ENCODE measurements at regions not wholly inside any gene's neighbourhood (a gene's known extent, or its start where the extent isn't known, plus 50 kb on each side); places are given as distances from the start of the nearest gene placed in this dataset.

DNA sequence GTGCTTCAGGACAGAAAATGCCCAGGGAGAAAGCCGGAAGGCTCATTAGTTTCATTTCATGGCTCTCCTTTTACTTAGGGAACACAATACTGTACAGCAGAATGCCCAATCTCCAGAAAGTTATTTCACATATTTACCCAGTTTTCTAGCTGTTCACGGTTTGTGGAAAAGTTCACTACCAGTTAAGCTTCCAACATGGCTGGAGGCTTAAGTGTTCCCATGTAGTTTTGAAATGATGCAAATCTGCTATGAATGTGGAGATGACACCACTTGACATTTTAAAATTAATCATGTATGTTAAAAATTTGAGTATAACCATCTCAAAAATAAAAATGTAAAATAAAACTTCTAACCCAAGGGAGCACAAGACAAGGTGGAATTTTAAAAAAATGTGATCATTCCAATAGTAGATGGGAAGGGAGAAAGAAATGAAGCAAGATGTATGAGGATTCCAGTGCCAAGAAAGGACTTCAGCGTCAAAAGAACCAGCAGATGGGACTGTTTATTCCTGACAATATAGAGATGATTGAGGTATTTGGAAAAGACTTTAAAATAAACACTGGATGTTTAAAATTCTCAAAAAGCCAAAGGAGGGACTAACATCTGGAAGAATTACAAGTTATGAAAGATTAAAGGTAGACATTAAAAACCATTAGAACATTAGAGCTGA lies 60.9 kb upstream of the OSR1 start:
- 50 to 74% (median 58%) methylated on average over 3 of the region's 3 CpGs for WGBS, 4 donors
- Histone ChIP-seq H3K9me3 (replicated peaks in 1 of 3) (peaks cover 0 to 10% (median 0%) of the 10 kb centered on the region in 3 donors), H3K4me3 (no peak overlapping the region), H3K27ac (no peak overlapping the region), H3K4me1 (replicated peaks in 1 of 2) (no peaks in the 10 kb centered on the region), H3K36me3 (replicated peaks in 1 of 2) (no peaks in the 10 kb centered on the region), H3K27me3 (no peaks in the 10 kb centered on the region)
- no peak for DNase-seq
- TF ChIP-seq, protein P1, sequence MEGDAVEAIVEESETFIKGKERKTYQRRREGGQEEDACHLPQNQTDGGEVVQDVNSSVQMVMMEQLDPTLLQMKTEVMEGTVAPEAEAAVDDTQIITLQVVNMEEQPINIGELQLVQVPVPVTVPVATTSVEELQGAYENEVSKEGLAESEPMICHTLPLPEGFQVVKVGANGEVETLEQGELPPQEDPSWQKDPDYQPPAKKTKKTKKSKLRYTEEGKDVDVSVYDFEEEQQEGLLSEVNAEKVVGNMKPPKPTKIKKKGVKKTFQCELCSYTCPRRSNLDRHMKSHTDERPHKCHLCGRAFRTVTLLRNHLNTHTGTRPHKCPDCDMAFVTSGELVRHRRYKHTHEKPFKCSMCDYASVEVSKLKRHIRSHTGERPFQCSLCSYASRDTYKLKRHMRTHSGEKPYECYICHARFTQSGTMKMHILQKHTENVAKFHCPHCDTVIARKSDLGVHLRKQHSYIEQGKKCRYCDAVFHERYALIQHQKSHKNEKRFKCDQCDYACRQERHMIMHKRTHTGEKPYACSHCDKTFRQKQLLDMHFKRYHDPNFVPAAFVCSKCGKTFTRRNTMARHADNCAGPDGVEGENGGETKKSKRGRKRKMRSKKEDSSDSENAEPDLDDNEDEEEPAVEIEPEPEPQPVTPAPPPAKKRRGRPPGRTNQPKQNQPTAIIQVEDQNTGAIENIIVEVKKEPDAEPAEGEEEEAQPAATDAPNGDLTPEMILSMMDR (IDR thresholded peaks at IDR 0.05): no peak
- no peak for TF ChIP-seq POLR2A (IDR thresholded peaks at IDR 0.05)
- intact Hi-C loops (cut with DNase I): no loop called here

DNA sequence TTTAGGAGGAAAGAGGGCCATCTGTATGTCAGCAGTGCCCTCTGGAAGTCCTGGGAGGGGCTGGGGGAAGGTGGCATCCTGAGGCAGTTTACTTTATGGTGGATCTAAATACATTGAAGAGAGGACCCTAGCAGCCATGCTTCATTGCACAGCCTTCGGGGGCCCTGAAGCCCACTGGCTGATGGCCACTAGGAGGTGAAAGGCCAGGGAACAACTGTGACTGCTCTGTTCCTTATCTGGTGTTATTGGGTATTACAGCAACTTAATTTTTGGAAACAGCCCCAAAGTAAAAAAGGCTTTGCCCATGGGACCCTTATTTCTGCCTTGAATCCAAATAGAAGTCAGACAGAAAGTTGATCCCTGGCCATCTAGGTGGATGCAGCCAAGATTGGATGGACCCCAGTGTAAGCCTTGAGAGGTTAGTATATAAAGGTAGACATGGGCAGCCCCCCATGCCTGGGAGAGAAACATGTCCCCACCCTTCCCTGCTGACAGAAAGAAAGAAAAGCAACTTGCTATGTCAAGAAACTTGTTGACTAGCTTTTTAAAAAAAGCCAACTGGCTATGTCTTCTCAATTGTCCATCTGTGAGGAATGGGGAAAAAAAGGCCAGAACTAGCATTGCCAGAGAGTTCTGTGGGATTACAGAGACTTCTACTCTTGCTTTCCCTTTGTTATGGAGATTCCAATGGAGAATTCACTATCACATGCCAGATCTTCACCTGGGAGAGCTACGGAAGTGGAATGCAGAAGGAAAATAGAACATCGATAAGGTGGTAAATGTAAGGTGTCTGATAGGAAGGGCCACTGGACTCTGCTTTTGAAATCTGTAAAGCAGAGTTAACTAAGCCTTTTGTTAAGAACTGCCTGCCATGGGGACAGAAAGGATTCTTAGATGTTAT lies 58.6 kb upstream of the OSR1 start:
- Histone ChIP-seq H3K4me1 (replicated peaks in 1 of 2) (no peaks in the 10 kb centered on the region), H3K27me3 (no peaks in the 10 kb centered on the region), H3K9me3 (replicated peaks in 1 of 3) (peaks cover 0 to 8% (median 0%) of the 10 kb centered on the region in 3 donors), H3K4me3 (no peak overlapping the region), H3K27ac (no peak overlapping the region), H3K36me3 (replicated peaks in 1 of 2) (no peaks in the 10 kb centered on the region)
- DNase-seq: no peak
- intact Hi-C loops (cut with DNase I): no loop called here
- 64 to 83% (median 77%) methylated on average over 3 of the region's 3 CpGs for WGBS, 4 donors
- TF ChIP-seq, protein P1 (IDR thresholded peaks at IDR 0.05): no peak

DNA sequence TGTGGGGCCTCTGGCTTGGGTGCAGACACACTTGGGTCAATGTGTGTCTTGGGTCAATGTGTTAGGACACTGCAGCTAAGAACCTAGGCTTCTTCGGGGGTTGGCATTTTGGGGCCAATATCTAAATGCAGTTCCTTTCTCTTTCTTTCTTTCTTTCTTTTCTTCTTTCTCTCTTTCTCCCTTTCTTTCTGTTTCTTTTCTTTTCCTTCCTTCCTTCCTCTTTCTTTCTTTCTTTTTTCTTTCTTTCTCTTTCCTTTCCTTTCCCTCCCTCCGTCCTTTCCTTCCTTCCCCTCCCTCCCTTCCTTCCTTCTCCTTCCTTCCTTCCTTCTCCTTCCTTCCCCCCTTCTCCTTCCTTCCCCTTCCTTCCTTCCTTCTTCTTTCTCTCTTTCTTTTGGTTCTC lies 57.7 kb upstream of the OSR1 start:
- TF ChIP-seq, protein P1 (IDR thresholded peaks at IDR 0.05): no peak
- no peak for TF ChIP-seq POLR2A (IDR thresholded peaks at IDR 0.05)
- Histone ChIP-seq H3K9me3 (replicated peaks in 1 of 3) (no peaks in the 10 kb centered on the region), H3K27me3 (no peaks in the 10 kb centered on the region), H3K36me3 (replicated peaks in 1 of 2) (no peaks in the 10 kb centered on the region), H3K27ac (no peak overlapping the region), H3K4me1 (replicated peaks in 1 of 2) (no peaks in the 10 kb centered on the region), H3K4me3 (no peak overlapping the region)
- intact Hi-C loops (cut with DNase I): no loop called here
- no peak for DNase-seq
- 57 to 81% (median 78%) methylated on average over 2 of the region's 2 CpGs for WGBS, 4 donors

DNA sequence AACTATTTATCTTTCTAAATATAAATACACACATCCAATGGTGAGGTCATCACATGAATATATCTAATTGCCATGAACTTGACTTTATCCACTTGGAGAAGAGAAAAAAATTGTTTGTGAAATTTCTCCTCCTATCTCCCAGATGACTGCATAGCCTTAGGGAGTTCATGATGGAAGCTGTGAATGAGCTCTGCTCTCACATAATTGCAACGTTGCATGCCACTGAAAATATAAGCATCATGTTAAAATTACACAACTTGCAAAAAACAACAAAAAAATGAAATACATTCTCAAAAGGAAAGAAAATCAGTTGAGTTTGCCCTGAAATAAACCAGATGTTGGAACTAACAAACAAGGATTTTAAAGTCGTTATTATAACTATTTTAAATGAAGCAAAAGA lies 50.6 kb upstream of the OSR1 start:
- no peak overlapping the region for H3K27ac ChIP-seq
- intact Hi-C loops (cut with DNase I): no loop called here
- no peaks in the 10 kb centered on the region for H3K9me3 ChIP-seq (replicated peaks in 1 of 3)
- 30 to 54% (median 48%) methylated on average over 2 of the region's 2 CpGs for WGBS, 4 donors
- H3K4me3 ChIP-seq: no peak overlapping the region
- no peak for DNase-seq
- no peaks in the 10 kb centered on the region for H3K4me1 ChIP-seq (replicated peaks in 1 of 2)
- H3K36me3 ChIP-seq (replicated peaks in 1 of 2): no peaks in the 10 kb centered on the region
- no peaks in the 10 kb centered on the region for H3K27me3 ChIP-seq
- TF ChIP-seq POLR2A (IDR thresholded peaks at IDR 0.05): no peak
- TF ChIP-seq, protein P1 (IDR thresholded peaks at IDR 0.05): no peak

All from adrenal gland (tissue), 9 donors.